PFSK-1 (cell line): ENCODE measurements at regions not wholly inside any gene's neighbourhood (a gene's known extent, or its start where the extent isn't known, plus 50 kb on each side); places are given as distances from the start of the nearest gene placed in this dataset.

Experiments used
- SIN3A ChIP-seq: IDR thresholded peaks from 2 replicates; pipeline ENCODE4 v1.6.1; 2012; ENCODE audit warnings: mild to moderate bottlenecking, low read length, moderate library complexity, borderline replicate concordance; ENCODE audit not compliant: insufficient read depth
- TAF1 ChIP-seq: IDR thresholded peaks from 2 replicates; pipeline ENCODE4 v1.6.1; 2012; ENCODE audit warnings: low read length, control low read depth, borderline replicate concordance; ENCODE audit not compliant: insufficient read depth
- TF ChIP-seq, protein P1 (sequence below), 2 experiments: IDR thresholded peaks; 2 replicates each; pipeline versions ENCODE4 v1.6.1 to v1.8.0; 2011 to 2012; ENCODE audit warnings: low read depth in 2 of 2, low read length in 2 of 2, control low read depth in 1 of 2, inconsistent platforms in 1 of 2, mild to moderate bottlenecking in 1 of 2, moderate library complexity in 1 of 2; ENCODE audit not compliant: insufficient read depth in 1 of 2

DNA sequence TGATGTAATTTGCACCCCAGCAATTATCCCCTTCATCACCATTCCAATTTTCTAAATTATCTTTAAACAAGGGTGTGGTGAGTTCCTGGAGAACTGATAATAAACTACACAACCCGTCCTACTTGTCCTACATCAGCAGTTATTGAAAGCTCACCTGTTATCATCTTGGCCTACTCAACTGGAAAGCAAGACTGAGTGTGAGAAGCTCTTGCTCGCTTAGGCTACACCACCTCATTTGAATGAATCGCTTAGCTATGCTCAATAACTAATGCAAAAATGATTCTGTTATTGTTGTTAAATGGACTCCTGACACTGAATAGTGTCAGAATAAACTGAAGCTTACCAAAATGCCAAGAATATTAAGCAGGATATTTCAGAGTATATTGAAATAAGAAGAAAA is 115.4 kb upstream of the BTG1 start:
- no peak for TF ChIP-seq SIN3A
- TF ChIP-seq, protein P1, sequence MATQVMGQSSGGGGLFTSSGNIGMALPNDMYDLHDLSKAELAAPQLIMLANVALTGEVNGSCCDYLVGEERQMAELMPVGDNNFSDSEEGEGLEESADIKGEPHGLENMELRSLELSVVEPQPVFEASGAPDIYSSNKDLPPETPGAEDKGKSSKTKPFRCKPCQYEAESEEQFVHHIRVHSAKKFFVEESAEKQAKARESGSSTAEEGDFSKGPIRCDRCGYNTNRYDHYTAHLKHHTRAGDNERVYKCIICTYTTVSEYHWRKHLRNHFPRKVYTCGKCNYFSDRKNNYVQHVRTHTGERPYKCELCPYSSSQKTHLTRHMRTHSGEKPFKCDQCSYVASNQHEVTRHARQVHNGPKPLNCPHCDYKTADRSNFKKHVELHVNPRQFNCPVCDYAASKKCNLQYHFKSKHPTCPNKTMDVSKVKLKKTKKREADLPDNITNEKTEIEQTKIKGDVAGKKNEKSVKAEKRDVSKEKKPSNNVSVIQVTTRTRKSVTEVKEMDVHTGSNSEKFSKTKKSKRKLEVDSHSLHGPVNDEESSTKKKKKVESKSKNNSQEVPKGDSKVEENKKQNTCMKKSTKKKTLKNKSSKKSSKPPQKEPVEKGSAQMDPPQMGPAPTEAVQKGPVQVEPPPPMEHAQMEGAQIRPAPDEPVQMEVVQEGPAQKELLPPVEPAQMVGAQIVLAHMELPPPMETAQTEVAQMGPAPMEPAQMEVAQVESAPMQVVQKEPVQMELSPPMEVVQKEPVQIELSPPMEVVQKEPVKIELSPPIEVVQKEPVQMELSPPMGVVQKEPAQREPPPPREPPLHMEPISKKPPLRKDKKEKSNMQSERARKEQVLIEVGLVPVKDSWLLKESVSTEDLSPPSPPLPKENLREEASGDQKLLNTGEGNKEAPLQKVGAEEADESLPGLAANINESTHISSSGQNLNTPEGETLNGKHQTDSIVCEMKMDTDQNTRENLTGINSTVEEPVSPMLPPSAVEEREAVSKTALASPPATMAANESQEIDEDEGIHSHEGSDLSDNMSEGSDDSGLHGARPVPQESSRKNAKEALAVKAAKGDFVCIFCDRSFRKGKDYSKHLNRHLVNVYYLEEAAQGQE (IDR thresholded peaks at IDR 0.05; ENCODE audit: insufficient read depth in 1 of 2, low read depth in 2 of 2, low read length in 2 of 2): no peak
- TF ChIP-seq TAF1: no peak
